K562 (cell line): ENCODE measurements at regions not wholly inside any gene's neighbourhood (a gene's known extent, or its start where the extent isn't known, plus 50 kb on each side); places are given as distances from the start of the nearest gene placed in this dataset.

Experiments
- BHLHE40 ChIP-seq: IDR thresholded peaks from 2 replicates; pipeline ENCODE4 v1.6.1; 2011; ENCODE audit warnings: low read length, improper control_type of control experiment
- ELF1 ChIP-seq: fragments of 200-800 bp; sonication (Bioruptor generic); IDR thresholded peaks from 2 replicates; pipeline ENCODE4 v1.6.1; 2016; ENCODE audit warnings: missing genetic modification characterization, missing compliant biosample characterization
- EZH2 ChIP-seq: IDR thresholded peaks from 2 replicates; pipeline ENCODE4 v1.6.1; 2012; ENCODE audit warnings: low read depth, mild to moderate bottlenecking, inconsistent platforms, low read length, borderline replicate concordance
- MAFF ChIP-seq: IDR thresholded peaks from 2 replicates; pipeline ENCODE4 v1.6.1; 2012; ENCODE audit warnings: low read length, improper control_type of control experiment
- MED1 ChIP-seq: sonication (generic); formaldehyde crosslinking; IDR thresholded peaks from 2 replicates; pipeline ENCODE4 v1.8.1; 2023; ENCODE audit warnings: missing genetic modification reagents, borderline replicate concordance
- NFIC ChIP-seq: fragments of 450-650 bp; IDR thresholded peaks from 2 replicates; pipeline ENCODE4 v1.6.1; 2017; ENCODE audit warnings: mild to moderate bottlenecking, inconsistent platforms
- NR3C1 ChIP-seq: sonication (generic); formaldehyde crosslinking; IDR thresholded peaks from 2 replicates; pipeline ENCODE4 v1.8.1; 2022; ENCODE audit warnings: missing genetic modification reagents
- POU5F1 ChIP-seq: fragments of 150-350 bp; IDR thresholded peaks from 2 replicates; pipeline ENCODE4 v1.6.1; 2014; ENCODE audit warnings: borderline replicate concordance, low read length, low read depth, mild to moderate bottlenecking; ENCODE audit not compliant: partially characterized antibody
- RAD51 ChIP-seq: fragments of 450-650 bp; IDR thresholded peaks from 2 replicates; pipeline ENCODE4 v1.7.1; 2016; ENCODE audit warnings: low read depth, mild to moderate bottlenecking, borderline replicate concordance
- RFX5 ChIP-seq: IDR thresholded peaks from 2 replicates; pipeline ENCODE4 v1.6.1; 2011; ENCODE audit warnings: low read depth, mild to moderate bottlenecking, improper control_type of control experiment, low read length
- SIN3A ChIP-seq, 2 experiments: fragments of 150-350 bp in 1 of 2; IDR thresholded peaks; 2 replicates each; pipeline ENCODE4 v1.6.1; 2011 to 2016; ENCODE audit warnings: borderline replicate concordance in 2 of 2, low read depth in 2 of 2, low read length in 2 of 2, mild to moderate bottlenecking in 2 of 2, moderate library complexity in 2 of 2; ENCODE audit not compliant: control insufficient read depth in 1 of 2
- TF ChIP-seq, protein P1 (sequence below), 3 experiments: IDR thresholded peaks in 2 of 3; conservative IDR thresholded peaks in 1 of 3; 2 replicates each; pipeline ENCODE4 v1.5.1; 2011 to 2012; ENCODE audit warnings: low read length in 3 of 3, mild to moderate bottlenecking in 3 of 3, control low read depth in 2 of 3, improper control_type of control experiment in 1 of 3, inconsistent platforms in 1 of 3, low read depth in 1 of 3, mixed read lengths in 1 of 3, moderate library complexity in 1 of 3; ENCODE audit not compliant: insufficient read depth in 2 of 3
- TF ChIP-seq, protein P2 (sequence below): sonication (generic); formaldehyde crosslinking; IDR thresholded peaks from 2 replicates; pipeline ENCODE4 v1.8.1; 2022; ENCODE audit warnings: missing genetic modification reagents
- TF ChIP-seq, protein P3 (sequence below): fragments of 250-450 bp; sonication (Bioruptor Pico); IDR thresholded peaks from 2 replicates; pipeline ENCODE4 v1.8.0; 2022; ENCODE audit warnings: inconsistent platforms, mild to moderate bottlenecking, moderate library complexity, borderline replicate concordance

DNA sequence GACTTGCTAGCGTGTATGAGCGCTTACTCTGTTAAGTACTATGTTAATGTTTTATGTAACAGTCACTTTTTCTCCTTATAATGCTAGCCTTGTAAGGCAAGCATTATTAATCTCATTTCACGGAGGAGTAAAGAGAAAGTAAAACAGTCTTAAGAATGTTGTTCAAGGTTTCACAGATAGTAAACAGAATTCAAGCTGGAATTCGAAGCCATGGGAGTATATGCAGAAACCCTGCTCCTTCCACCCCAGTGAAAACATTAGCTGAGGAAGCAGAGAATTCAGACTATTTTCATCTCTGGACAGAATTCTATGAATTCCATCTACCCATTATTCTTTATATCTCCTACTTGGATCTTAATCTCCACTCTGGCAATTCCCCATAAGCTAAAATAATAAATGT, 1028.3 kb upstream of the WWC1 start:
- no peak for TF ChIP-seq RFX5
- TF ChIP-seq, protein P1, sequence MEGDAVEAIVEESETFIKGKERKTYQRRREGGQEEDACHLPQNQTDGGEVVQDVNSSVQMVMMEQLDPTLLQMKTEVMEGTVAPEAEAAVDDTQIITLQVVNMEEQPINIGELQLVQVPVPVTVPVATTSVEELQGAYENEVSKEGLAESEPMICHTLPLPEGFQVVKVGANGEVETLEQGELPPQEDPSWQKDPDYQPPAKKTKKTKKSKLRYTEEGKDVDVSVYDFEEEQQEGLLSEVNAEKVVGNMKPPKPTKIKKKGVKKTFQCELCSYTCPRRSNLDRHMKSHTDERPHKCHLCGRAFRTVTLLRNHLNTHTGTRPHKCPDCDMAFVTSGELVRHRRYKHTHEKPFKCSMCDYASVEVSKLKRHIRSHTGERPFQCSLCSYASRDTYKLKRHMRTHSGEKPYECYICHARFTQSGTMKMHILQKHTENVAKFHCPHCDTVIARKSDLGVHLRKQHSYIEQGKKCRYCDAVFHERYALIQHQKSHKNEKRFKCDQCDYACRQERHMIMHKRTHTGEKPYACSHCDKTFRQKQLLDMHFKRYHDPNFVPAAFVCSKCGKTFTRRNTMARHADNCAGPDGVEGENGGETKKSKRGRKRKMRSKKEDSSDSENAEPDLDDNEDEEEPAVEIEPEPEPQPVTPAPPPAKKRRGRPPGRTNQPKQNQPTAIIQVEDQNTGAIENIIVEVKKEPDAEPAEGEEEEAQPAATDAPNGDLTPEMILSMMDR (IDR thresholded peaks at IDR 0.05 in 2 of 3, conservative IDR thresholded peaks at IDR 0.05 in 1 of 3; ENCODE audit: insufficient read depth in 2 of 3, low read depth in 1 of 3, low read length in 3 of 3) = no peak
- TF ChIP-seq EZH2 = no peak
- TF ChIP-seq NR3C1 = no peak
- TF ChIP-seq, protein P2, sequence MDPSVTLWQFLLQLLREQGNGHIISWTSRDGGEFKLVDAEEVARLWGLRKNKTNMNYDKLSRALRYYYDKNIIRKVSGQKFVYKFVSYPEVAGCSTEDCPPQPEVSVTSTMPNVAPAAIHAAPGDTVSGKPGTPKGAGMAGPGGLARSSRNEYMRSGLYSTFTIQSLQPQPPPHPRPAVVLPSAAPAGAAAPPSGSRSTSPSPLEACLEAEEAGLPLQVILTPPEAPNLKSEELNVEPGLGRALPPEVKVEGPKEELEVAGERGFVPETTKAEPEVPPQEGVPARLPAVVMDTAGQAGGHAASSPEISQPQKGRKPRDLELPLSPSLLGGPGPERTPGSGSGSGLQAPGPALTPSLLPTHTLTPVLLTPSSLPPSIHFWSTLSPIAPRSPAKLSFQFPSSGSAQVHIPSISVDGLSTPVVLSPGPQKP (CRISPR knock-in tag) = no peak
- no peak for TF ChIP-seq BHLHE40
- TF ChIP-seq, protein P3, sequence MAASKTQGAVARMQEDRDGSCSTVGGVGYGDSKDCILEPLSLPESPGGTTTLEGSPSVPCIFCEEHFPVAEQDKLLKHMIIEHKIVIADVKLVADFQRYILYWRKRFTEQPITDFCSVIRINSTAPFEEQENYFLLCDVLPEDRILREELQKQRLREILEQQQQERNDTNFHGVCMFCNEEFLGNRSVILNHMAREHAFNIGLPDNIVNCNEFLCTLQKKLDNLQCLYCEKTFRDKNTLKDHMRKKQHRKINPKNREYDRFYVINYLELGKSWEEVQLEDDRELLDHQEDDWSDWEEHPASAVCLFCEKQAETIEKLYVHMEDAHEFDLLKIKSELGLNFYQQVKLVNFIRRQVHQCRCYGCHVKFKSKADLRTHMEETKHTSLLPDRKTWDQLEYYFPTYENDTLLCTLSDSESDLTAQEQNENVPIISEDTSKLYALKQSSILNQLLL (CRISPR knock-in tag) = no peak
- no peak for TF ChIP-seq SIN3A (IDR thresholded peaks at IDR 0.05; ENCODE audit: borderline replicate concordance in 2 of 2, control insufficient read depth in 1 of 2, low read depth in 2 of 2, low read length in 2 of 2)
- no peak for TF ChIP-seq ELF1 (tag)
- no peak for TF ChIP-seq MAFF
- TF ChIP-seq MED1 = no peak
- TF ChIP-seq POU5F1 = no peak
- no peak for TF ChIP-seq NFIC
- TF ChIP-seq RAD51 = no peak
